HG03060 (cell line): ENCODE measurements at regions not wholly inside any gene's neighbourhood (a gene's known extent, or its start where the extent isn't known, plus 50 kb on each side); places are given as distances from the start of the nearest gene placed in this dataset.
"Not testable (repeated sequence)": the region's sequence is repeated elsewhere in the genome, so short reads cannot be mapped to it uniquely, and the experiment has no call there.

ENCODE experiments used
- ATAC-seq: cut with Tn5 transposase; IDR thresholded peaks from one replicate; pipeline ENCODE4 v1.9.1; 2021; ENCODE audit warnings: low read depth, moderate number of reproducible peaks; ENCODE audit not compliant: unreplicated experiment

- ATAC-seq: no peak
Measured at GRCh38 chr4:186775902-186776301, 52.2 kb upstream of the FAT1 start.

- no peak for ATAC-seq
Measured at GRCh38 chr4:186778134-186778533, 54.5 kb upstream of the FAT1 start.

GRCh38 chr4:186780291-186781031 lies 56.8 kb upstream of the FAT1 start:
- ATAC-seq: no peak

GRCh38 chr4:186781032-186781917 lies 57.6 kb upstream of the FAT1 start:
- no peak for ATAC-seq

GRCh38 chr4:186782302-186782701 lies 58.6 kb upstream of the FAT1 start:
- ATAC-seq: no peak

GRCh38 chr4:186787536-186787935 lies 63.9 kb upstream of the FAT1 start:
- ATAC-seq: no peak

GRCh38 chr4:186789651-186790050 lies 66.0 kb upstream of the FAT1 start:
- ATAC-seq: no peak

GRCh38 chr4:186790630-186791029 lies 67.0 kb upstream of the FAT1 start:
- no peak for ATAC-seq

- ATAC-seq: no peak
Measured at GRCh38 chr4:186792728-186793366, 69.2 kb upstream of the FAT1 start.

- no peak for ATAC-seq
Measured at GRCh38 chr4:186798951-186799659, 75.4 kb upstream of the FAT1 start.

GRCh38 chr4:186805020-186805820 lies 81.6 kb upstream of the FAT1 start:
- ATAC-seq: no peak

- not testable (repeated sequence) for ATAC-seq
Measured at GRCh38 chr4:186805917-186806316, 82.3 kb upstream of the FAT1 start.

GRCh38 chr4:186806679-186807421 lies 83.2 kb upstream of the FAT1 start:
- no peak for ATAC-seq

- ATAC-seq: no peak
Measured at GRCh38 chr4:186807808-186808629, 84.4 kb upstream of the FAT1 start.

GRCh38 chr4:186808630-186809018 lies 85.0 kb upstream of the FAT1 start:
- ATAC-seq: no peak

GRCh38 chr4:186809070-186809469 lies 85.4 kb upstream of the FAT1 start:
- no peak for ATAC-seq

- no peak for ATAC-seq
Measured at GRCh38 chr4:186810613-186811150, 87.0 kb upstream of the FAT1 start.

- no peak for ATAC-seq
Measured at GRCh38 chr4:186812592-186812991, 88.9 kb upstream of the FAT1 start.
